Adrenal gland (tissue), 5 donors: ENCODE measurements at regions not wholly inside any gene's neighbourhood (a gene's known extent, or its start where the extent isn't known, plus 50 kb on each side); places are given as distances from the start of the nearest gene placed in this dataset.

ENCODE experiments used
- POLR2A ChIP-seq, 2 donors: fragments of 450-650 bp; IDR thresholded peaks; one replicate each; pipeline ENCODE4 v1.6.1; 2017; ENCODE audit warnings: antibody characterized with exemption in 2 of 2, mild to moderate bottlenecking in 2 of 2, moderate library complexity in 1 of 2
- TF ChIP-seq, protein P1 (sequence below), 6 experiments: fragments of 450-650 bp in 4 of 6; fragments of 200-600 bp in 2 of 6; sonication (generic) in 1 of 6; IDR thresholded peaks; 1 replicate in 5 of 6; 2 replicates in 1 of 6; pipeline versions ENCODE4 v1.5.1 to v1.8.0; 2016 to 2021; ENCODE audit warnings: antibody characterized with exemption in 6 of 6, mild to moderate bottlenecking in 2 of 6, moderate library complexity in 1 of 6
- donor health status: DM: no; HTN: no; CAD: no.

DNA sequence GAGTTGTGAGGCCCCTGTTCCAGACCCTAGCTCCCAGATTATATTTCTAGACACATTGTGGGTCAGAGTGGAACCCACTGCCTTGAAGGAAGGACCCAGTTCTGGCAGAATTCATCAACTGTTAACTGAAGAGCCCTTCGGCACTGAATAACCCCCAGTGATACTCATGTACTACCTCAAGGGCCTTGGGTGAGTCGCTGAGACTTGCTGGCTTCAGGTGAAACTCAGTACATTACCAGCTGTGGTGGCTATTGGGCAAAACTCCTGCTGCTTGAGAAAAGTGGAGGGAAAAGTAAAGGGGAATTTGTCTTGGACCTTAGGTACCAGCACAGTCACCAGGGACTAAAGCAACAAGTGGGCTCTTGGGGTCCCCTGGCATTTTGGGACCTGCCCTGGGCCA lies 394.9 kb upstream of the EPHA3 start:
- TF ChIP-seq, protein P1, sequence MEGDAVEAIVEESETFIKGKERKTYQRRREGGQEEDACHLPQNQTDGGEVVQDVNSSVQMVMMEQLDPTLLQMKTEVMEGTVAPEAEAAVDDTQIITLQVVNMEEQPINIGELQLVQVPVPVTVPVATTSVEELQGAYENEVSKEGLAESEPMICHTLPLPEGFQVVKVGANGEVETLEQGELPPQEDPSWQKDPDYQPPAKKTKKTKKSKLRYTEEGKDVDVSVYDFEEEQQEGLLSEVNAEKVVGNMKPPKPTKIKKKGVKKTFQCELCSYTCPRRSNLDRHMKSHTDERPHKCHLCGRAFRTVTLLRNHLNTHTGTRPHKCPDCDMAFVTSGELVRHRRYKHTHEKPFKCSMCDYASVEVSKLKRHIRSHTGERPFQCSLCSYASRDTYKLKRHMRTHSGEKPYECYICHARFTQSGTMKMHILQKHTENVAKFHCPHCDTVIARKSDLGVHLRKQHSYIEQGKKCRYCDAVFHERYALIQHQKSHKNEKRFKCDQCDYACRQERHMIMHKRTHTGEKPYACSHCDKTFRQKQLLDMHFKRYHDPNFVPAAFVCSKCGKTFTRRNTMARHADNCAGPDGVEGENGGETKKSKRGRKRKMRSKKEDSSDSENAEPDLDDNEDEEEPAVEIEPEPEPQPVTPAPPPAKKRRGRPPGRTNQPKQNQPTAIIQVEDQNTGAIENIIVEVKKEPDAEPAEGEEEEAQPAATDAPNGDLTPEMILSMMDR (IDR thresholded peaks at IDR 0.05): no peak
- no peak for TF ChIP-seq POLR2A (IDR thresholded peaks at IDR 0.05)
